Activated naive CD8-positive, alpha-beta T cell treated with anti-CD3 and anti-CD28 coated beads, Interleukin-2, amount 10 ng/mL, durations not matched to agents 7 days and 5 days (primary cell): ENCODE measurements at regions not wholly inside any gene's neighbourhood (a gene's known extent, or its start where the extent isn't known, plus 50 kb on each side); places are given as distances from the start of the nearest gene placed in this dataset.
"Not testable (repeated sequence)": the region's sequence is repeated elsewhere in the genome, so short reads cannot be mapped to it uniquely, and the experiment has no call there.

Source experiments
- ATAC-seq: fragments of 150-1000 bp; cut with Tn5 transposase; one replicate; pipeline ENCODE4 v1.10.0; 2021; ENCODE audit warnings: low read depth, moderate library complexity
- POLR2A ChIA-PET: fragments of 350-600 bp; sonication (Branson Sonifier 250); formaldehyde crosslinking; loops from one replicate; lab custom pipeline; 2021; ENCODE audit warnings: antibody characterized with exemption; lab: Charles Lee
- DNase-seq: peaks from one replicate; pipeline ENCODE4 v3.0.0; 2021
- H3K27ac Mint-ChIP-seq: one replicate; pipeline ENCODE4 v1.8.0; 2022; ENCODE audit warnings: mild to moderate bottlenecking, mixed read lengths
- H3K27me3 Mint-ChIP-seq: one replicate; pipeline ENCODE4 v1.8.0; 2022; ENCODE audit warnings: mild to moderate bottlenecking, moderate library complexity, mixed read lengths
- H3K36me3 Mint-ChIP-seq: one replicate; pipeline ENCODE4 v1.8.0; 2021; ENCODE audit warnings: mild to moderate bottlenecking, mixed read lengths
- H3K4me1 Mint-ChIP-seq: one replicate; pipeline ENCODE4 v1.8.0; 2021; ENCODE audit warnings: mixed read lengths
- H3K4me3 Mint-ChIP-seq: one replicate; pipeline ENCODE4 v1.8.0; 2022; ENCODE audit warnings: mild to moderate bottlenecking, moderate library complexity, mixed read lengths
- H3K9me3 Mint-ChIP-seq: one replicate; pipeline ENCODE4 v1.8.0; 2021; ENCODE audit warnings: mixed read lengths

GRCh38 chr6:169139179-169139971 is 114.3 kb downstream of the THBS2 start:
- Mint-ChIP-seq H3K27me3 (peaks cover 17% of the 10 kb centered on the region), H3K36me3 (no peaks in the 10 kb centered on the region), H3K9me3 (peaks cover 3% of the 10 kb centered on the region), H3K4me3 (no peak overlapping the region), H3K27ac (no peak overlapping the region), H3K4me1 (no peaks in the 10 kb centered on the region)
- DNase-seq, result no peak
- POLR2A ChIA-PET, result no interaction called here
- no peak for ATAC-seq

DNA sequence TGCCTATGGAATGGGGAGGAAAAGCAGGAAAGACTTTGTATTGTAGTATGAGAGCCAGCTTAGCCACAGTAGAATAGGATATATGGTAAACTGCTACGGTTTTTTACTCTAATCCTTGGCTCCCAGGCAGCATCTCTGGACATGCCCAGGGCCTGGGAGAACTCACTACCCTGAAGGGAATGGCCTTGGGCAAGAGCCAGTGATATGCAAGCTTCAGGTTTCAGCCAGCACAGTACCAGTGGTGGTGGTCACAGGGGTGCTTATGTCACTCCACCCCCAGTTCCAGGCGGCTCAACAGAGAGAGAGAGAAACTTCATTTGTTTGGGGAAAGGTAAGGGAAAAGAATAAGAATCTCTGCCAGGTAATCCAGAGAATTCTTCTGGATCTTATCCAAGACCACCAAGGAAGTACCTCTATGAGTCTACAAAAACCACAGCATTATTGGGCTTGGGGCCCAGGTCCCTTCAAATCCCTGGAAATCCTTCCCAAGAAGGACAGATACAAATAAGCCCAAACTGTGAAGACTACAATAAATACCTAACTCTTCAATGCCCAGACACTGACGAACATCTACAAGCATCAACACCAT is 121.2 kb downstream of the THBS2 start:
- Mint-ChIP-seq H3K4me1 (no peaks in the 10 kb centered on the region), H3K36me3 (no peaks in the 10 kb centered on the region), H3K9me3 (peaks cover 3% of the 10 kb centered on the region), H3K4me3 (no peak overlapping the region), H3K27ac (no peak overlapping the region), H3K27me3 (peaks cover 19% of the 10 kb centered on the region)
- ATAC-seq (no peak), DNase-seq (no peak)
- POLR2A ChIA-PET, result no interaction called here

DNA sequence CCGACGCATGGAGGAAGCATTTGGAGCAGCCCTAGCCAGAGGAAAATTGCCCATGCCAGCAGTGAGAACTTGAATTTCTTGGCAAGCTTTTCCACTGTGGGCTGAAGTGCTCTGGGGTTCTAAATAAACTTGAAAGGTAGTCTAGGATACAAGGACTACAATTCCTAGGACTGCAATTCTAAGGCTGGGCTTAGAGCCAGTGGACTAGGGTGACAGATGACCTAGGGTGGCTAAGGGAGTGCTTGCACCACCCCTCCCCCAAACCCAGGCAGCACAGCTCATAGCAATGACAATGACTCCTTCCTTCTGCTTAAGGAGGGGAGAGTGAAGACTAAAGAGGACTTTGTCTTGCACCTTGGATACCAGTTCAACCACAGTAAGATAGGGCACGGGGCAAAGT is 122.3 kb downstream of the THBS2 start:
- H3K4me1 Mint-ChIP-seq, result no peaks in the 10 kb centered on the region
- peaks cover 3% of the 10 kb centered on the region for H3K9me3 Mint-ChIP-seq
- no peaks in the 10 kb centered on the region for H3K36me3 Mint-ChIP-seq
- H3K27me3 Mint-ChIP-seq, result peaks cover 14% of the 10 kb centered on the region
- H3K4me3 Mint-ChIP-seq, result no peak overlapping the region
- ATAC-seq, result no peak
- POLR2A ChIA-PET, result no interaction called here
- H3K27ac Mint-ChIP-seq, result no peak overlapping the region
- no peak for DNase-seq

- Mint-ChIP-seq H3K4me3 (no peak overlapping the region), H3K4me1 (no peaks in the 10 kb centered on the region), H3K27ac (no peak overlapping the region), H3K27me3 (peaks cover 2% of the 10 kb centered on the region), H3K36me3 (no peaks in the 10 kb centered on the region), H3K9me3 (no peaks in the 10 kb centered on the region)
- ATAC-seq (no peak), DNase-seq (no peak)
- POLR2A ChIA-PET, result no interaction called here
Observed at GRCh38 chr6:169130113-169130512, 123.5 kb downstream of the THBS2 start.

DNA sequence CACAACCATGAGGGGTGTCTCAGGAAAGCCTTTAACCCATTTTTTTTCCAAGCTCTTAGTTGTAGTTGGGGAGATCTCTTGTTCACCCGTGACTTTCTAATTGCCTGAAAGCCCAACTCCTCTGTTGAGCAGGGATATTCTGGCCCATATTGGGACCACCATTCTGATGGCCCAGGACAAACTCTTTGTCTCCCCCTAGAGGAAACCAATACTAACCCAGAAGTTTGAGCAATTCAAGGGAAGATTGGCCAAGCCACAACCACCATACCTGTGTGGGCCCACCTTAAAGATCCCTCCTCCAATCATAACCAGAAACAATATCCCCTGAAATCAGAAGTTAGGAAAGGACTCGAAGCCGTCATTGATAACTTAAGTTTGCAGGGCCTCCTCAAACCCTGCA is 132.6 kb downstream of the THBS2 start:
- Mint-ChIP-seq H3K27me3 (no peaks in the 10 kb centered on the region), H3K27ac (no peak overlapping the region), H3K9me3 (no peaks in the 10 kb centered on the region), H3K4me1 (no peaks in the 10 kb centered on the region), H3K36me3 (no peaks in the 10 kb centered on the region), H3K4me3 (no peak overlapping the region)
- POLR2A ChIA-PET, result no interaction called here
- ATAC-seq (no peak), DNase-seq (no peak)

- peaks cover 5% of the 10 kb centered on the region for H3K27me3 Mint-ChIP-seq
Observed at GRCh38 chr6:169119669-169120068, 134.0 kb downstream of the THBS2 start.

GRCh38 chr6:169118346-169118830 is 135.3 kb downstream of the THBS2 start:
- H3K4me3 Mint-ChIP-seq, result no peak overlapping the region
- POLR2A ChIA-PET, result no interaction called here
- no peak for ATAC-seq
- no peaks in the 10 kb centered on the region for H3K9me3 Mint-ChIP-seq
- peaks cover 5% of the 10 kb centered on the region for H3K27me3 Mint-ChIP-seq
- no peak overlapping the region for H3K27ac Mint-ChIP-seq
- H3K4me1 Mint-ChIP-seq, result no peaks in the 10 kb centered on the region
- no peak for DNase-seq
- no peaks in the 10 kb centered on the region for H3K36me3 Mint-ChIP-seq

More at GRCh38 chr6:169119669-169120068, 134.0 kb downstream of the THBS2 start:
- ATAC-seq (no peak), DNase-seq (no peak)
- no peak overlapping the region for H3K27ac Mint-ChIP-seq
- POLR2A ChIA-PET, result no interaction called here
- H3K9me3 Mint-ChIP-seq, result no peaks in the 10 kb centered on the region
- no peaks in the 10 kb centered on the region for H3K36me3 Mint-ChIP-seq
- H3K4me3 Mint-ChIP-seq, result no peak overlapping the region
- H3K4me1 Mint-ChIP-seq, result no peaks in the 10 kb centered on the region

- Mint-ChIP-seq H3K4me3 (no peak overlapping the region), H3K4me1 (no peaks in the 10 kb centered on the region), H3K27me3 (peaks cover 5% of the 10 kb centered on the region), H3K9me3 (no peaks in the 10 kb centered on the region), H3K36me3 (no peaks in the 10 kb centered on the region), H3K27ac (no peak overlapping the region)
- ATAC-seq, result no peak
- POLR2A ChIA-PET, result no interaction called here
- DNase-seq, result no peak
Observed at GRCh38 chr6:169117663-169118062, 136.0 kb downstream of the THBS2 start.

DNA sequence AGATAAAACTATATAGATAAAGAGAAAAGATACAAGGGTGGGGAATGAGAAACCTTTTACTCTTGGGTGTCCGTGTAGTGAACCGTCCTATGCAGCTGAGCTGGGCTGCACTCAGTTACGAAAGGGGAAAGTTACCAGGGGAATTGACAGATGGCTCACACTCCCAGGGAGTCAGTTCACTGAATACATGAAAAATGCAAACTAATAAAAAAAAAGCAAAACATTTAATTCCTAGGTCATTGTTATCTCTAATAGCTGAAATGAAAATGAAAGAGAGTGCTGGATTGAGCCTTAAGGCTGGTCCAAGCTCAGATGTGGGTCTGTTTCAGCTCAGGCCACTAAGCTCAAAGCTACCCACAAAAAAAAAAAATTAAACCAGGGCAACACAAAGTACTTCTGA is 138.0 kb downstream of the THBS2 start:
- POLR2A ChIA-PET, result no interaction called here
- Mint-ChIP-seq H3K27ac (no peak overlapping the region), H3K27me3 (peaks cover 5% of the 10 kb centered on the region)

DNA sequence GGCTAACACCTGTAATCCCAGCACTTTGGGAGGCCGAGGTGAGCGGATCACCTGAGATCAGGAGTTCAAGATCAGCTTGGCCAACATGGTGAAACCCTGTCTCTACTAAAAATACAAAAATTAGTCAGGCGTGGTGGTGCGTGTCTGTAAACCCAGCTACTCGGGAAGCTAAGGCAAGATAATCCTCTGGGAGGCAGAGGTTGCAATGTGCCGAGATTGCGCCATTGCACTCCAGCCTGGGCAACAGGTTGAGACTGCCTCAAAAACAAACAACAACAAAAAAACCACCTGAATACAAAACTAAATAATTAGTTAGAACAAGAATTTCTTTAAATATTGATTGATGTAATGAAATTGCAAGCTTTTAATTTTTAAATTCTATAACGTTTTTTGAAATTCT is 139.0 kb downstream of the THBS2 start:
- H3K36me3 Mint-ChIP-seq, ATAC-seq, H3K9me3 Mint-ChIP-seq, H3K4me3 Mint-ChIP-seq, DNase-seq, H3K27ac Mint-ChIP-seq, H3K4me1 Mint-ChIP-seq, H3K27me3 Mint-ChIP-seq, POLR2A ChIA-PET: not testable (repeated sequence)

More for the DNA sequence above, 138.0 kb downstream of the THBS2 start:
- no peaks in the 10 kb centered on the region for H3K4me1 Mint-ChIP-seq
- H3K36me3 Mint-ChIP-seq, result no peaks in the 10 kb centered on the region
- H3K4me3 Mint-ChIP-seq, result no peak overlapping the region
- H3K9me3 Mint-ChIP-seq, result no peaks in the 10 kb centered on the region
- DNase-seq (no peak), ATAC-seq (no peak)

- Mint-ChIP-seq H3K36me3 (no peaks in the 10 kb centered on the region), H3K4me3 (no peak overlapping the region), H3K9me3 (peaks cover 5% of the 10 kb centered on the region), H3K4me1 (no peaks in the 10 kb centered on the region), H3K27me3 (peaks cover 7% of the 10 kb centered on the region), H3K27ac (no peak overlapping the region)
- POLR2A ChIA-PET, result no interaction called here
- DNase-seq, result no peak
- ATAC-seq, result no peak
Observed at GRCh38 chr6:169112483-169113320, 140.9 kb downstream of the THBS2 start.

GRCh38 chr6:169111203-169111602 is 142.4 kb downstream of the THBS2 start:
- Mint-ChIP-seq H3K36me3 (no peaks in the 10 kb centered on the region), H3K9me3 (peaks cover 5% of the 10 kb centered on the region), H3K27ac (no peak overlapping the region), H3K4me3 (no peak overlapping the region), H3K4me1 (no peaks in the 10 kb centered on the region), H3K27me3 (peaks cover 13% of the 10 kb centered on the region)
- ATAC-seq (no peak), DNase-seq (no peak)
- POLR2A ChIA-PET, result no interaction called here

GRCh38 chr6:169109411-169110220 is 144.0 kb downstream of the THBS2 start:
- ATAC-seq, result no peak
- Mint-ChIP-seq H3K36me3 (no peaks in the 10 kb centered on the region), H3K9me3 (peaks cover 5% of the 10 kb centered on the region), H3K4me3 (no peak overlapping the region), H3K27me3 (peaks cover 13% of the 10 kb centered on the region), H3K27ac (no peak overlapping the region), H3K4me1 (no peaks in the 10 kb centered on the region)
- no peak for DNase-seq
- POLR2A ChIA-PET, result no interaction called here
